GM18870 (cell line): ENCODE measurements at regions not wholly inside any gene's neighbourhood (a gene's known extent, or its start where the extent isn't known, plus 50 kb on each side); places are given as distances from the start of the nearest gene placed in this dataset.
"Not testable (repeated sequence)": the region's sequence is repeated elsewhere in the genome, so short reads cannot be mapped to it uniquely, and the experiment has no call there.

Source experiments
- ATAC-seq: cut with Tn5 transposase; IDR thresholded peaks from one replicate; pipeline ENCODE4 v1.9.1; 2021; ENCODE audit warnings: moderate library complexity; ENCODE audit not compliant: unreplicated experiment

GRCh38 chr21:22364163-22364562 lies 1366.0 kb downstream of the NCAM2 start:
- ATAC-seq, result no peak

GRCh38 chr21:22374218-22374969 lies 1376.2 kb downstream of the NCAM2 start:
- no peak for ATAC-seq

DNA sequence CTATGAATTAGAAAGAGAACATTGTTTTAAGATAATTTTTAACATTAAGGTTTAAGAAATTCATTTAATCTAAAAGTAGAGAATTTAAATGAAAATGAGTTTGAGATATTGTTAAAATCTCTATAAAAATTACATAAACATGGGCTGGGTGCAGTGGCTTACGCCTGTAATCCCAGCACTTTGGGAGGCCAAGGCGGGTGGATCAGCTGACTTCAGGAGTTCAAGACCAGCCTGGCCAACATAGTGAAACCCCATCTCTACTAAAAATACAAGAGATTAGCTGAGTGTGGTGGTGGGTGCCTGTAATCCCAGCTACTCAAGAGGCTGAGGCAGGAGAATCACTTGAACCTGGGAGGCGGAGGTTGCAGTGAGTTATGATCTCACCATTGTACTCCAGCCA lies 1379.6 kb downstream of the NCAM2 start:
- ATAC-seq, result not testable (repeated sequence)

- no peak for ATAC-seq
These were observed 1395.1 kb downstream of the NCAM2 start for GRCh38 chr21:22393324-22393723.

DNA sequence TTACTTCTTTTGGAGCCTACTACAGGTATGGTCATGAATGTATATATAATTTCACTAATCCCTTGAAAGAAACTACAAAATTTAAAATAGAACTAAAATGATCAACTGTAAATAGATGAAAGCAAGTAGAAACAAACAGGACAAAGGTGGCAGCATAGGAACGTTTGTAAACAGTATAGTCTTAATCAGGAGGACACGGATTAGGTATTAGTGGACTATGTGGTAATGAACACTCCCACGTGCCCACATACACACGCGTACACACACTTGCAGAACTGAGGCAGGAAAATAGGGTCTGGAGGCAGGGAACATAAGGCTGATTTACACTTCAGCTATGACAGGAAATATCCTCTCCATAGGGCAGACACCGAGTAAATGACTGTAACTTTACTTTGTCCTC lies 1397.8 kb downstream of the NCAM2 start:
- no peak for ATAC-seq

GRCh38 chr21:22399681-22400514 lies 1401.7 kb downstream of the NCAM2 start:
- ATAC-seq, result no peak

DNA sequence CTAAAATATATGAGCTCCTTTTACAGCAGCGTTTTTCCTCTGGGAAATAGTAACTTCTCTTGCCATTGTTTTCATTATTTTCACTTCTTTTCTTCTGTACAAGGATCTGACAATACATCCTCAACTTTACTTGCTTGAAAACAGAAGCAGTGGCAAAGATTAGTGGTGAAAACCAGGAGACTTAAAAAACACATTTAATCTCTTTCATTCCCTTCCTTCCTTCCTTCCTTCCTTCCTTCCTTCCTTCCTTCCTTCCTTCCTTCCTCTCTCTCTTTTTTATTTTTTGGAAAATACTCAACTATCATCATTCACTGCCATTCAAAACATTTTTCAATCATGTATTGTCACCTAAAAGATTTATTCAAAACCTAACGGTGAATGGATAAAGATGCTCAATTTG lies 1411.4 kb downstream of the NCAM2 start:
- no peak for ATAC-seq

- ATAC-seq, result no peak
These were observed 1418.3 kb downstream of the NCAM2 start for GRCh38 chr21:22416555-22416954.

DNA sequence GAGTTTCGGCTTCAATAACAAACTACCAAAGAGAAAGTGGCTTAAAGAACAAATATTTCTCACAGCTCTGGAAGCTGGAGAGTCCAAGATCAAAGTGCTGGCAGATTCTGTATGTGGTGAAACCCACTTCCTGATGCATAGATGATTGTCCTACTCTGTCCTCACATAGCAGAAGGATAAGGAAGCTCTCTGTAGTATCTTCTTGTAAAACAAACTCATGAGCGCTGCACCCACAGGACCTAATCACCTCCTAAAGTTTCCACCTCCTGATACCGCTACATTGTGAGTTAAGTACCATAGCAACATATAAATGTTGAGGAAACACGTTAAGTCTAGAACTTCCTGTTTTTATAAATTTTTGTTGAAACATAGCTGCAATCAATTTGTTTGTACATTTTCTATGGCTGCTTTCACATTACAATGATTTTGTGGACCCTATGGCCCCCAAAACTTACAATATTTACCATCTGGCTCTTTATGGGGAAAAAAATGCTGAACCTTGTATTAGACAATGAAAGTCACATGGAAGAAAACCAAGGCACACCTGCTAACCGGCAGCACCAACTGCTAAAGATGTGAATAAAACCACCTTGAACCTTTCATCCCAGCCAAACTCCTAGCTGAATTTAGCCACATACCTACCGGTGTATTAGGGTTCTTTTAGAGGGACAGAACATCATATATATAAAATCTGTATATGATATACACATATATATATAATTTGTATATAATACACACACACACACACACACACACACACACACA lies 1423.4 kb downstream of the NCAM2 start:
- no peak for ATAC-seq

DNA sequence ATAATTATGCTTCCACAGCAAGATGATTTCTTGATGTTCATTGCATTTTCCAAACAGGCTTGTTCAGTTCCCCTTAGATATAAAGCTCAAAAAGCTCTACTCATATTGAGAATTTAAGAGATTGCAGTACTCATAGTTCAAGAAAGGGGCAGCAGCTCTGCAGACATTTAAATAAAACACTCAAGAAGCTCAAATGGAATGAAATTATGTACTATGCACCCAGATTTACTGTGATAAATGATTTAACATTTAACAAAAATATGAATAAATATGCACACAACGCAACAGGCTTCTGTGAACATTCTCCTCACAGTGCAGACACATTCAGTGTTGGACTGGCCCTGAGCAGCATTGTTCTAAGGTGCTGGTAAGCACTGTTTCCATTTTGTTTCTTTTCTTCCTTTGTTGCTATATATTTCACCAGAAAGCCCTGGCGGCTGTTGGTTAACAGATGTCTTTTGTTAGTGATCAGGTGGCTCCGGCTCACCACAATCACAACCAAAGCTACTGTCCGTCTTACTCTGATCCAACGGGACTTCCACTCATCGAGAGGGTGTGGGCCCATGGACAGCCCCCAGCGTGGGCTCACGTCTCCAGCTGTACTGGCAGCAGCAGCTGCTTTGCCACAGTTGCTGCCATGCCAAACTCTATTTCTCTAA lies 1440.3 kb downstream of the NCAM2 start:
- ATAC-seq, result no peak

DNA sequence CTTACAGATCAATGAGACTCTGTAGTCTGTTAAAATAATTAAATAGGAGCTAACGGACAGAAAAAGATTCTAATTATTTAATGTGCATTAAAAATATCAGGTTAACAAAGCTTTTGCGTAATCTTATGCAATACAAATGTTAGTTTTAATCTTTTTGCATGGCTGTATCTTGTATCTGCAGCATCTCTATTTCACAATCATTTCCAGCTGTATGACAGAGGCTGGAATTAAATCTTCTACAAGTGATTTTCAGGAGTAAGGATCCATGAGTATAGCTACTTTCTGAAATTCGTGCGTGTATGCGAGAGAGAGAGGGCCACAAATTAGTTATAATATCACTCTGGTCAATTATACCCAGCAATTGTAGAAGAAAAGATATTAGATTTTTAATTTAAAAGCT lies 1446.8 kb downstream of the NCAM2 start:
- no peak for ATAC-seq

GRCh38 chr21:22450507-22450906 lies 1452.3 kb downstream of the NCAM2 start:
- ATAC-seq, result no peak

DNA sequence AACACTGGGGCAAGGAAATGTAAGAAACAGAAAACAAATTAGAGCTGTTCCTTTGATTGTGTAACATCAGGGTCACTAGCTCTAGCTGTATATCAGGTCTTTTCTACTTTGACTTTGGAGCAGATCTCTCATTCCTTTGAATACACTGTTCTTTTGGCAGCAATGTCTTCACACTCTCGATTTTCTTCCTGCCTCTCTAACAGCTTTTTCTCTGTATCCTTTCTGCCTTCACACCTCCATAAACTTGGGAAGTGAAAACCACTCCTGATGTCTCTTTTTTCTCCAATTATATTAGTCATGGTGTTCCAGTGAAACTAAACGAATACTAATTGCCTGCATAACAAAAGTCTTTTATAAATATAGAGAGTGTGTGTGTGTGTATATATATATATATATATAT lies 1458.0 kb downstream of the NCAM2 start:
- no peak for ATAC-seq

GRCh38 chr21:22468893-22469292 lies 1470.7 kb downstream of the NCAM2 start:
- no peak for ATAC-seq

DNA sequence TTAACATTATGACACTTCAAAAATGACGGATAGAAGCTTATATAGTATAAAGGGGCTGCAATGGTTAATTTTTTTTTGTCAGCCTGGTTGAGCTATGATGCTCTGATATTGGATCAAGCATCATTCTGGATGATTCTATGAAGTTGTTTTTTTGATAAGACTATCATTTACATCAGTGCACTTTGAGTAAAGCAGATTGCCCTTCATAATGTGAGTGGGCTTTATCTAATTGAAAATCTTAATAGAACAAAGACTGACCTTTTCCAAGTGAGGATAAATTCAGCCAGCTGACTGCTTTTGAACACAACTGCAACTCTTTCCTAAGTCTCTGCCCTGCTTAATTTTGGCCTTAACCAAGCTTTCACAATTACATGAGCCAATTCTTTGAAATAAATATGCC lies 1476.2 kb downstream of the NCAM2 start:
- no peak for ATAC-seq

- ATAC-seq, result no peak
These were observed 1478.0 kb downstream of the NCAM2 start for GRCh38 chr21:22476214-22476613.

- ATAC-seq, result no peak
These were observed 1478.8 kb downstream of the NCAM2 start for GRCh38 chr21:22476726-22477646.

DNA sequence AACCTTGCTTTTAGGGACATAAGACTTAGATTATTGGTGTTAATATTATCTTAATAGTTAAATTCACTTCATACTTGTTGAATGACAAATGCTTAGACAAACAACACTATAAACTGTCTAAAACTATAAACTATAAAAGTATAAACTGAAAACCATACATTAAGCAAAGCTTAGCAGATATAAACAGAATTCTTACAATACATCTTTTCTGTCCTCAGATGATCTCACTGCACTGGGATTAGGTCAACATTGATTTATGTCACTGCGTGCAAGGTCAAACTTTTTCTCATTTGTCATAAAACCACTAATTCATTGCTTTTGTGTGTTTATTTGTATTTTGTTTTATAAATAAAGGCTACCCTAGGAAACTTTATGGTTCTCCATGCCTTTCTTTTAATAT lies 1491.8 kb downstream of the NCAM2 start:
- no peak for ATAC-seq

- no peak for ATAC-seq
These were observed 1518.0 kb downstream of the NCAM2 start for GRCh38 chr21:22516230-22516629.

DNA sequence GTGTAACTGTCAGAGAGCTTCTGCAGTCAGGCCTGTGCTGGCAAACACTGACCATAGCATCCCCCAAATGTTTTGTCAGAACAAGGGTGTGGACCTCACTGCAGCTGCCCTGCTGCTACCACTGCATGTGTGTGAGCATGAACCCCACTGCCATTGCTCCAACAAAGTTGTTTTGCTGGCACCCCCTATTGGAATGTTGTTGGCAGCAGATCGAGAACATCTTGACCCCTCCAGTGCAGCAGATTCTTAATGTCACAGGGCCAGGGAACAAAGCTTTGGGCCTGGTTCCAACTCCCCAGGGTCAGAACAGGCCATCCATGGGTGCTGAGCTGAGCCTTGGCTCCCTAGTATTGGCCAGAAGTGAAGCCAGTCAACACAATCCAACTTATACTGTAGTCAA lies 1537.4 kb downstream of the NCAM2 start:
- no peak for ATAC-seq
